Fibroblast of lung (primary cell): ENCODE measurements at regions not wholly inside any gene's neighbourhood (a gene's known extent, or its start where the extent isn't known, plus 50 kb on each side); places are given as distances from the start of the nearest gene placed in this dataset.
A peak's percentile ranks its signal among the peaks of the same experiment; 100 is the strongest.

Experiments
- DNase-seq, 2 donors: peaks; one replicate each; pipeline versions ENCODE4 v3.0.0 to v3.0.0-alpha.2; 2010; ENCODE audit warnings: low read depth in 2 of 2
- H2AFZ ChIP-seq: 2 replicates; pipeline ENCODE4 v1.5.1; 2012; ENCODE audit warnings: low read length, control low read depth, inconsistent platforms
- H3K27ac ChIP-seq: 2 replicates; pipeline ENCODE4 v1.5.1; 2011; ENCODE audit warnings: low read length, control low read depth; ENCODE audit not compliant: insufficient read depth
- H3K27me3 ChIP-seq: 2 replicates; pipeline ENCODE4 v1.5.1; 2011; ENCODE audit warnings: mild to moderate bottlenecking, low read length; ENCODE audit not compliant: control insufficient read depth, insufficient read depth
- H3K36me3 ChIP-seq: 2 replicates; pipeline ENCODE4 v1.5.1; 2011; ENCODE audit warnings: low read length; ENCODE audit not compliant: control insufficient read depth, insufficient read depth
- H3K4me1 ChIP-seq: 2 replicates; pipeline ENCODE4 v1.5.1; 2011; ENCODE audit warnings: low read length; ENCODE audit not compliant: control insufficient read depth, insufficient read depth; ENCODE audit errors: extremely low read depth
- H3K4me2 ChIP-seq: 2 replicates; pipeline ENCODE4 v1.5.1; 2011; ENCODE audit warnings: low read length, control low read depth; ENCODE audit not compliant: insufficient read depth; ENCODE audit errors: extremely low read depth
- H3K4me3 ChIP-seq, 4 experiments: fragments of 200-600 bp in 1 of 4; sonication (generic) in 1 of 4; replicated peaks in 1 of 4; 2 replicates each; pipeline ENCODE4 v1.5.1; 2011 to 2016; ENCODE audit warnings: low read length in 4 of 4, low read depth in 3 of 4, mild to moderate bottlenecking in 3 of 4, control low read depth in 2 of 4, inconsistent platforms in 1 of 4, mixed read lengths in 1 of 4; ENCODE audit not compliant: insufficient read depth in 1 of 4; ENCODE audit errors: control extremely low read depth in 1 of 4
- H3K79me2 ChIP-seq: 2 replicates; pipeline ENCODE4 v1.5.1; 2012; ENCODE audit warnings: mild to moderate bottlenecking, low read length, inconsistent platforms; ENCODE audit not compliant: control insufficient read depth, insufficient read depth
- H3K9ac ChIP-seq: 2 replicates; pipeline ENCODE4 v1.5.1; 2011; ENCODE audit warnings: mild to moderate bottlenecking, low read length, control low read depth; ENCODE audit not compliant: insufficient read depth
- H3K9me3 ChIP-seq: 2 replicates; pipeline ENCODE4 v1.5.1; 2012; ENCODE audit warnings: low read depth, low read length; ENCODE audit not compliant: control insufficient read depth, insufficient read depth
- H4K20me1 ChIP-seq: 2 replicates; pipeline ENCODE4 v1.5.1; 2011; ENCODE audit warnings: low read length; ENCODE audit not compliant: control insufficient read depth, insufficient read depth; ENCODE audit errors: extremely low read depth
- EZH2 ChIP-seq: IDR thresholded peaks from 2 replicates; pipeline ENCODE4 v1.5.1; 2012; ENCODE audit warnings: low read length, control low read depth, mild to moderate bottlenecking; ENCODE audit errors: missing control alignments
- TF ChIP-seq, protein P1 (sequence below), 2 donors: IDR thresholded peaks in 1 of 2; conservative IDR thresholded peaks in 1 of 2; 1 replicate in 1 of 2; 2 replicates in 1 of 2; pipeline ENCODE4 v1.5.1; 2011 to 2012; ENCODE audit warnings: low read length in 2 of 2, control low read depth in 1 of 2, inconsistent platforms in 1 of 2, low read depth in 1 of 2, mild to moderate bottlenecking in 1 of 2

DNA sequence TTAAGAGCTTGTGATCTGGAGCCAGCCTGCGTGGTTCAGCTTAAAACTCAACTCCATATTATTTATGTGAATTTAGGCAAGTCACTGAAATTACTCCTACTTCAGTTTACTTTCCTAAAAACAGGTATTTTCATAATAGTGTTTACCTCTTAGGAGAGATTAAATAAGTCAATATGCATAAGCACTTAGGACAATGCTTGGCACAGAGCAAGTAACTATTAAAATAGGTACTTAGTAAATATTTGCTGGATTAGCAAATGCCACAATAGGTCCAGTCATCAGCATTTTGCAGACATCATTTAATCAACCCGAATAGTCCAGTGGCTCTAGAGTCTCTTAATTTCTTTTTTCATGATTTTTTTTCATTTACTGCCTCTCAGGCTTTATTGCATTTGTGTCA, 78.6 kb upstream of the PTPRK start:
- Histone ChIP-seq H3K27me3 (no peaks in the 10 kb centered on the region), H3K4me2 (no peak overlapping the region), H3K36me3 (no peaks in the 10 kb centered on the region), H4K20me1 (no peaks in the 10 kb centered on the region), H3K79me2 (no peaks in the 10 kb centered on the region), H3K9me3 (no peaks in the 10 kb centered on the region), H3K4me3 (no peak overlapping the region), H3K4me1 (peaks cover 14% of the 10 kb centered on the region), H2AFZ (no peak overlapping the region), H3K9ac (no peak overlapping the region), H3K27ac (no peak overlapping the region)
- TF ChIP-seq EZH2 = no peak
- TF ChIP-seq, protein P1, sequence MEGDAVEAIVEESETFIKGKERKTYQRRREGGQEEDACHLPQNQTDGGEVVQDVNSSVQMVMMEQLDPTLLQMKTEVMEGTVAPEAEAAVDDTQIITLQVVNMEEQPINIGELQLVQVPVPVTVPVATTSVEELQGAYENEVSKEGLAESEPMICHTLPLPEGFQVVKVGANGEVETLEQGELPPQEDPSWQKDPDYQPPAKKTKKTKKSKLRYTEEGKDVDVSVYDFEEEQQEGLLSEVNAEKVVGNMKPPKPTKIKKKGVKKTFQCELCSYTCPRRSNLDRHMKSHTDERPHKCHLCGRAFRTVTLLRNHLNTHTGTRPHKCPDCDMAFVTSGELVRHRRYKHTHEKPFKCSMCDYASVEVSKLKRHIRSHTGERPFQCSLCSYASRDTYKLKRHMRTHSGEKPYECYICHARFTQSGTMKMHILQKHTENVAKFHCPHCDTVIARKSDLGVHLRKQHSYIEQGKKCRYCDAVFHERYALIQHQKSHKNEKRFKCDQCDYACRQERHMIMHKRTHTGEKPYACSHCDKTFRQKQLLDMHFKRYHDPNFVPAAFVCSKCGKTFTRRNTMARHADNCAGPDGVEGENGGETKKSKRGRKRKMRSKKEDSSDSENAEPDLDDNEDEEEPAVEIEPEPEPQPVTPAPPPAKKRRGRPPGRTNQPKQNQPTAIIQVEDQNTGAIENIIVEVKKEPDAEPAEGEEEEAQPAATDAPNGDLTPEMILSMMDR (conservative IDR thresholded peaks at IDR 0.05 in 1 of 2, IDR thresholded peaks at IDR 0.05 in 1 of 2; ENCODE audit: low read depth in 1 of 2, low read length in 2 of 2) = no peak
- DNase-seq = peak in 1 of 2 donors; percentile 18

- Histone ChIP-seq H3K36me3 (no peaks in the 10 kb centered on the region), H2AFZ (no peak overlapping the region), H3K9ac (no peak overlapping the region), H4K20me1 (no peaks in the 10 kb centered on the region), H3K4me2 (no peak overlapping the region), H3K79me2 (no peaks in the 10 kb centered on the region), H3K27ac (no peak overlapping the region), H3K4me1 (peaks cover 14% of the 10 kb centered on the region), H3K9me3 (no peaks in the 10 kb centered on the region), H3K4me3 (no peak overlapping the region), H3K27me3 (no peaks in the 10 kb centered on the region)
- no peak for TF ChIP-seq EZH2
- TF ChIP-seq, protein P1 (conservative IDR thresholded peaks at IDR 0.05 in 1 of 2, IDR thresholded peaks at IDR 0.05 in 1 of 2; ENCODE audit: low read depth in 1 of 2, low read length in 2 of 2) = no peak
- DNase-seq = no peak
Observed at GRCh38 chr6:128598571-128598970, 78.2 kb upstream of the PTPRK start.

DNA sequence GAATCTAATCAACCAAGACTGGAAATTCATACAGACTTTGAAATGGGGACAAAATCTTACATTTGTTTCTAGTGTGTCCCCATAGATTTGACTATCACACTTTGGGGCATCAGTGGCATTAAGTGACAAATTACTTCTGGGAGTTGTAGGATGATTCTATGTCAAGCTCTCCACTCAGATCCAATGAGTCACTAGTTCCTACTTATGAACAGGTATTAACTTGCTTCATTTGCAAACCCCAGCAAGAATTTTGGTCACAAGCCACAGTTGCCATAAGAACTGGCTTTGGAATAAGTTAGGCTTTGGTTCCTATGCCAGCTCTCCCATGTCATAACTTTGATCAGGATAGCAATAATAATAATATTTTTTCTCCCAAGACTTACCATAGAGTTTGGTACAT, 77.6 kb upstream of the PTPRK start:
- peak in 1 of 2 donors; percentile 26 for DNase-seq

More for the DNA sequence above, 77.6 kb upstream of the PTPRK start:
- H3K36me3 ChIP-seq = no peaks in the 10 kb centered on the region
- H3K79me2 ChIP-seq = no peaks in the 10 kb centered on the region
- no peaks in the 10 kb centered on the region for H3K27me3 ChIP-seq
- no peak overlapping the region for H3K4me2 ChIP-seq
- H4K20me1 ChIP-seq = no peaks in the 10 kb centered on the region
- H3K27ac ChIP-seq = no peak overlapping the region
- TF ChIP-seq, protein P1 (conservative IDR thresholded peaks at IDR 0.05 in 1 of 2, IDR thresholded peaks at IDR 0.05 in 1 of 2; ENCODE audit: low read depth in 1 of 2, low read length in 2 of 2) = no peak
- TF ChIP-seq EZH2 = no peak
- H3K4me1 ChIP-seq = peaks cover 14% of the 10 kb centered on the region
- no peak overlapping the region for H3K4me3 ChIP-seq
- no peak overlapping the region for H2AFZ ChIP-seq
- no peak overlapping the region for H3K9ac ChIP-seq
- no peaks in the 10 kb centered on the region for H3K9me3 ChIP-seq
